Neural cell (in vitro differentiated cells): ENCODE measurements at regions not wholly inside any gene's neighbourhood (a gene's known extent, or its start where the extent isn't known, plus 50 kb on each side); places are given as distances from the start of the nearest gene placed in this dataset.

ENCODE experiments used
- H2AFZ ChIP-seq: fragments of 200-600, 300-800 bp; sonication (generic), shearing (Covaris generic); 2 replicates; pipeline ENCODE4 v1.6.0; 2014; ENCODE audit warnings: low read depth, mild to moderate bottlenecking, antibody characterized with exemption, low read length, moderate library complexity
- H3F3A ChIP-seq: fragments of 200-600 bp; shearing (Covaris generic); 2 replicates; pipeline ENCODE4 v1.6.1; 2016; ENCODE audit warnings: mild to moderate bottlenecking, moderate library complexity, mixed read lengths, antibody characterized with exemption, low read length; ENCODE audit not compliant: insufficient read depth, poor library complexity, severe bottlenecking
- H3K27ac ChIP-seq: fragments of 200-600, 300-800 bp; sonication (generic), shearing (Covaris generic); 2 replicates; pipeline ENCODE4 v1.5.1; 2014; ENCODE audit warnings: mild to moderate bottlenecking, low read length, moderate library complexity
- H3K27me3 ChIP-seq: fragments of 300-800, 200-600 bp; sonication (generic), shearing (Covaris generic); 2 replicates; pipeline ENCODE4 v1.6.0; 2014; ENCODE audit warnings: mild to moderate bottlenecking, low read depth, low read length, moderate library complexity; ENCODE audit not compliant: insufficient read depth
- H3K36me3 ChIP-seq: fragments of 300-800, 200-600 bp; sonication (generic), shearing (Covaris generic); 2 replicates; pipeline ENCODE4 v1.5.1; 2014; ENCODE audit warnings: mild to moderate bottlenecking, antibody characterized with exemption, low read length, moderate library complexity; ENCODE audit not compliant: insufficient read depth
- H3K4me2 ChIP-seq: fragments of 300-800, 200-600 bp; sonication (generic), shearing (Covaris generic); 2 replicates; pipeline ENCODE4 v1.6.0; 2014; ENCODE audit warnings: mild to moderate bottlenecking, low read length
- H3K4me3 ChIP-seq: fragments of 300-800, 200-600 bp; sonication (generic), shearing (Covaris generic); 2 replicates; pipeline ENCODE4 v1.5.1; 2014; ENCODE audit warnings: mild to moderate bottlenecking, low read length, moderate library complexity
- H3K79me2 ChIP-seq: fragments of 200-600 bp; shearing (Covaris generic); replicated peaks from 2 replicates; pipeline ENCODE4 v1.6.0; 2014; ENCODE audit warnings: mild to moderate bottlenecking, low read length, moderate library complexity; ENCODE audit not compliant: insufficient read depth
- H3K9ac ChIP-seq: fragments of 300-800, 200-600 bp; sonication (generic), shearing (Covaris generic); 2 replicates; pipeline ENCODE4 v1.6.1; 2016; ENCODE audit warnings: mild to moderate bottlenecking, low read length, mixed read lengths
- H3K9me2 ChIP-seq: fragments of 200-600 bp; shearing (Covaris generic); 2 replicates; pipeline ENCODE4 v1.6.1; 2016; ENCODE audit warnings: mild to moderate bottlenecking, low read length, mixed read lengths; ENCODE audit not compliant: insufficient read depth
- H3K9me3 ChIP-seq: fragments of 200-600, 300-800 bp; sonication (generic), shearing (Covaris generic); 2 replicates; pipeline ENCODE4 v1.6.1; 2016; ENCODE audit warnings: mild to moderate bottlenecking, mixed run types, low read length, moderate library complexity, mixed read lengths
- H4K20me1 ChIP-seq: fragments of 200-600 bp; shearing (Covaris generic); 2 replicates; pipeline ENCODE4 v1.6.1; 2016; ENCODE audit warnings: mild to moderate bottlenecking, mixed run types; ENCODE audit not compliant: insufficient read depth
- CTCF ChIP-seq: fragments of 450-650 bp; IDR thresholded peaks from 2 replicates; pipeline ENCODE4 v1.5.1; 2014; ENCODE audit warnings: antibody characterized with exemption, mild to moderate bottlenecking, moderate library complexity; ENCODE audit not compliant: poor library complexity, severe bottlenecking
- EP300 ChIP-seq: fragments of 450-650 bp; conservative IDR thresholded peaks from 2 replicates; pipeline ENCODE4 v1.6.1; 2014; ENCODE audit warnings: antibody characterized with exemption, mild to moderate bottlenecking, moderate library complexity; ENCODE audit not compliant: poor library complexity, severe bottlenecking
- EZH2 ChIP-seq: fragments of 200-600, 300-800 bp; shearing (Covaris generic), sonication (generic); IDR thresholded peaks from 2 replicates; pipeline ENCODE4 v1.6.1; 2014; ENCODE audit warnings: antibody characterized with exemption, low read length, borderline replicate concordance, mild to moderate bottlenecking; ENCODE audit not compliant: insufficient read depth, poor library complexity, severe bottlenecking
- MXI1 ChIP-seq: fragments of 450-650 bp; conservative IDR thresholded peaks from 2 replicates; pipeline ENCODE4 v1.6.1; 2014; ENCODE audit warnings: antibody characterized with exemption, mild to moderate bottlenecking; ENCODE audit not compliant: poor library complexity, severe bottlenecking
- POLR2AphosphoS5 ChIP-seq: IDR thresholded peaks from 2 replicates; pipeline ENCODE4 v1.6.1; 2012
- RAD21 ChIP-seq: fragments of 450-650 bp; conservative IDR thresholded peaks from 2 replicates; pipeline ENCODE4 v1.6.1; 2014; ENCODE audit warnings: antibody characterized with exemption, mild to moderate bottlenecking, moderate library complexity
- TAF1 ChIP-seq: IDR thresholded peaks from 2 replicates; pipeline ENCODE4 v1.6.1; 2012; ENCODE audit warnings: low read depth
- TF ChIP-seq, protein P1 (sequence below): IDR thresholded peaks from 2 replicates; pipeline ENCODE4 v1.6.1; 2012; ENCODE audit warnings: borderline replicate concordance

DNA sequence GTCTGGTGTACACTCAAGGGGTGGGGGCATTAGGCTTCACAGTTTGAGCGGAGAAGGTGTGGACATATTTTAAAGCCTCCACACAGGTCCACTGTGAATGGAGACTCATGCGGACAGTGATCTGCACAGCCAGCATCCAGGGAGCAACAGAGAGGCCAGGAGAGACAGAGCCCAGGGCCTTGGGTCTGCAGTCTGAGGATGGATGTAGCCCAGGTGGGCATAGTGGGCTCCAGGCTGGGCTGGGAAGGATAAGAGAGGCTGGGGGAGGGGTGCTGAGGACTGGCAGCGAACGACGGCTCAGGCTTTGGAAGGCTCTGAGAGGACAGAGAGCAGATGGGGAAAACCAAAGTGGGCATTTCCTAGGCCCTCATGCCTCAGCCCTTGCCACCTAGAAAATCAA lies 128.8 kb downstream of the PAPOLA start:
- Histone ChIP-seq H3K9ac (no peak overlapping the region), H3K4me2 (no peak overlapping the region), H3K9me2 (no peaks in the 10 kb centered on the region), H2AFZ (no peak overlapping the region), H3K79me2 (no peaks in the 10 kb centered on the region), H3K36me3 (no peaks in the 10 kb centered on the region), H3K27ac (no peak overlapping the region), H3F3A (no peaks in the 10 kb centered on the region), H3K9me3 (no peaks in the 10 kb centered on the region), H4K20me1 (no peaks in the 10 kb centered on the region), H3K27me3 (no peaks in the 10 kb centered on the region), H3K4me3 (no peak overlapping the region)
- TF ChIP-seq EZH2 (no peak), EP300 (no peak), TAF1 (no peak)

DNA sequence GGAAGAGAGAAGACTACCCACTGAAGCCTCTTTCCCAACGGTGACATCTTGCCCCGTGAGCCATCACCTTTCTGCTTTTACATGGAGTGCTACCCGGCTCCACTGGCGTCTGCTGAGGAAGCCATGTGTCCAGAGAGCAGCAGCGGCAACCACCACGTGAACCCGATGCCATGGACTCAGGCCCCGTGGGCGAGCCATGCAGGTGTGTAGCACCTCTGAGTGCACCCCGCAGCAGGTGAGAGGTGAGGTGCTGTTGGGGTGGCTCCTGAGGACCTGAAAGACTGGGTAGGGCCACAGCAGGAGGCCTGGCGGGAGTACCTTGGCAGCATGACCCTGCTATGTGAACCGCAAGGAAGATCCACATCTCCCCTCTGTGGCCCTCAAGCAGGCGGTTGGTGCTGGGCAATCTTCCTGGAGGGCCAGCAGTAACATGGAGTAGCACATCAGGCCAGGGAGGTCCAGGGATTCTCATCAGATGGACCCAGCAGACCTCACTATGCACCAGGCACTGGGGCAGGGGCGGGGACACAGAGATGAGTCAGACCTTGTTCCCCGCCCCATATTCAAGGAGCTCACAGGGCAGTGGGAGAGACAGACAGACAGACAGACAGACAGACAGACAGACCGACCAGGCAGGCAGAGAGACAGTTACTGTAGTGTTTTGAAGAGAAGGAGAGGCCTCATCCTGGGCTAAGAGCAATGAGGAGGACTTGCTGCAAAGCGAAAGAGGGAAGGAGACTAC lies 129.6 kb downstream of the PAPOLA start:
- no peak overlapping the region for H3K27ac ChIP-seq
- TF ChIP-seq CTCF = no peak
- TF ChIP-seq EP300 = no peak
- TF ChIP-seq, protein P1, sequence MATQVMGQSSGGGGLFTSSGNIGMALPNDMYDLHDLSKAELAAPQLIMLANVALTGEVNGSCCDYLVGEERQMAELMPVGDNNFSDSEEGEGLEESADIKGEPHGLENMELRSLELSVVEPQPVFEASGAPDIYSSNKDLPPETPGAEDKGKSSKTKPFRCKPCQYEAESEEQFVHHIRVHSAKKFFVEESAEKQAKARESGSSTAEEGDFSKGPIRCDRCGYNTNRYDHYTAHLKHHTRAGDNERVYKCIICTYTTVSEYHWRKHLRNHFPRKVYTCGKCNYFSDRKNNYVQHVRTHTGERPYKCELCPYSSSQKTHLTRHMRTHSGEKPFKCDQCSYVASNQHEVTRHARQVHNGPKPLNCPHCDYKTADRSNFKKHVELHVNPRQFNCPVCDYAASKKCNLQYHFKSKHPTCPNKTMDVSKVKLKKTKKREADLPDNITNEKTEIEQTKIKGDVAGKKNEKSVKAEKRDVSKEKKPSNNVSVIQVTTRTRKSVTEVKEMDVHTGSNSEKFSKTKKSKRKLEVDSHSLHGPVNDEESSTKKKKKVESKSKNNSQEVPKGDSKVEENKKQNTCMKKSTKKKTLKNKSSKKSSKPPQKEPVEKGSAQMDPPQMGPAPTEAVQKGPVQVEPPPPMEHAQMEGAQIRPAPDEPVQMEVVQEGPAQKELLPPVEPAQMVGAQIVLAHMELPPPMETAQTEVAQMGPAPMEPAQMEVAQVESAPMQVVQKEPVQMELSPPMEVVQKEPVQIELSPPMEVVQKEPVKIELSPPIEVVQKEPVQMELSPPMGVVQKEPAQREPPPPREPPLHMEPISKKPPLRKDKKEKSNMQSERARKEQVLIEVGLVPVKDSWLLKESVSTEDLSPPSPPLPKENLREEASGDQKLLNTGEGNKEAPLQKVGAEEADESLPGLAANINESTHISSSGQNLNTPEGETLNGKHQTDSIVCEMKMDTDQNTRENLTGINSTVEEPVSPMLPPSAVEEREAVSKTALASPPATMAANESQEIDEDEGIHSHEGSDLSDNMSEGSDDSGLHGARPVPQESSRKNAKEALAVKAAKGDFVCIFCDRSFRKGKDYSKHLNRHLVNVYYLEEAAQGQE = no peak
- TF ChIP-seq TAF1 = no peak
- no peak for TF ChIP-seq RAD21
- no peak for TF ChIP-seq EZH2
- no peak for TF ChIP-seq MXI1
- no peak for TF ChIP-seq POLR2AphosphoS5

GRCh38 chr14:96632363-96632758 lies 130.2 kb downstream of the PAPOLA start:
- H4K20me1 ChIP-seq = no peaks in the 10 kb centered on the region
- H3K79me2 ChIP-seq = no peaks in the 10 kb centered on the region
- no peaks in the 10 kb centered on the region for H3K9me2 ChIP-seq
- no peaks in the 10 kb centered on the region for H3F3A ChIP-seq
- no peak overlapping the region for H3K4me2 ChIP-seq
- no peak overlapping the region for H3K27ac ChIP-seq
- H3K4me3 ChIP-seq = no peak overlapping the region
- H3K36me3 ChIP-seq = no peaks in the 10 kb centered on the region
- H3K27me3 ChIP-seq = no peaks in the 10 kb centered on the region
- H3K9me3 ChIP-seq = no peaks in the 10 kb centered on the region
- H3K9ac ChIP-seq = no peak overlapping the region
- no peak overlapping the region for H2AFZ ChIP-seq
- TF ChIP-seq, protein P1 = no peak
- TF ChIP-seq POLR2AphosphoS5 = no peak

More for the DNA sequence above, 129.6 kb downstream of the PAPOLA start:
- H3K4me2 ChIP-seq = no peak overlapping the region
- no peak overlapping the region for H3K4me3 ChIP-seq
- H3K79me2 ChIP-seq = no peaks in the 10 kb centered on the region
- no peaks in the 10 kb centered on the region for H3K9me2 ChIP-seq
- H3K9ac ChIP-seq = no peak overlapping the region
- H2AFZ ChIP-seq = no peak overlapping the region
- H3K27me3 ChIP-seq = no peaks in the 10 kb centered on the region
- no peaks in the 10 kb centered on the region for H3K36me3 ChIP-seq
- no peaks in the 10 kb centered on the region for H4K20me1 ChIP-seq
- no peaks in the 10 kb centered on the region for H3F3A ChIP-seq
- H3K9me3 ChIP-seq = no peaks in the 10 kb centered on the region
